DMS153 treated with DMSO at 0.1 percent for 48 hours (cell line): ENCODE measurements at regions not wholly inside any gene's neighbourhood (a gene's known extent, or its start where the extent isn't known, plus 50 kb on each side); places are given as distances from the start of the nearest gene placed in this dataset.

ENCODE experiments used
- DNase-seq: peaks from one replicate; lab custom pipeline; 2025; ENCODE audit not compliant: unreplicated experiment; lab: John Stamatoyannopoulos, UW

DNA sequence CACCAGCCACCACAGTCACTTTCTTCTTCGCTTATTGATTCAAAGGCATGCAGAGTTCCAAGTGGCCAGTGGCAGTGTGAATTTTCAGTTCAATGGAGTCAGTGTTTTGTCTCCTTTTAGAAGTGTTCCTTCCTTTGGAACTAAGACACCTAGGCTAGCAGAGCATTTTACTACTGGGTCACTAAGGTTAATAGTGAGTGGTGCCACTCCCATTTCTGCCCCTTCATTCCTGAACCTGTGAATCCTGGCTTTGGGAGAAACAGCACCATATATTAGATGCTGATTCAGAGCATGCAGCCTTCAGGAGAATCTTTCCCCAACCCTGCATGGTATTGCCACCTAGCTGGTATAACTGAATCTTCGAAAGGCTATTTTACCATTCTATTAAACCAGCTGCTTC lies 312.7 kb downstream of the HRH4 start:
- DNase-seq = no peak

DNA sequence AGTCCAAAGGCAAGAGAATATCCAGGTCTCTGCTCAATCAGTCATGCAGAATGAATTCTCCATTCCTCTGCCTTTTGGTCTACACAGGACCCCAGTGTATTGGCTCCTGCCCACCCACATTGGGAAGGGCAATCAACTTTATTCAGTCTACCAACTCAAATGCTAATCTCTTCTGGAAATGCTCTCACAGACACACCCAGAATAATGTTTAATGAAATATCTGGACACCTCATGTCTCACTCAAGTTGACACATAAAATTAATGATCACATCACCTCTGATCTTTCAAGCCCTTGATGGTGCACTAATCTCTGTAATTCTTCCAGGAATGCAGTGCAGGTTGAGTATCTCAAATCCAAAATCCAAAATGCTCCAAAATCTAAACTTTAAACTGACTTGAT lies 315.6 kb downstream of the HRH4 start:
- no peak for DNase-seq

DNA sequence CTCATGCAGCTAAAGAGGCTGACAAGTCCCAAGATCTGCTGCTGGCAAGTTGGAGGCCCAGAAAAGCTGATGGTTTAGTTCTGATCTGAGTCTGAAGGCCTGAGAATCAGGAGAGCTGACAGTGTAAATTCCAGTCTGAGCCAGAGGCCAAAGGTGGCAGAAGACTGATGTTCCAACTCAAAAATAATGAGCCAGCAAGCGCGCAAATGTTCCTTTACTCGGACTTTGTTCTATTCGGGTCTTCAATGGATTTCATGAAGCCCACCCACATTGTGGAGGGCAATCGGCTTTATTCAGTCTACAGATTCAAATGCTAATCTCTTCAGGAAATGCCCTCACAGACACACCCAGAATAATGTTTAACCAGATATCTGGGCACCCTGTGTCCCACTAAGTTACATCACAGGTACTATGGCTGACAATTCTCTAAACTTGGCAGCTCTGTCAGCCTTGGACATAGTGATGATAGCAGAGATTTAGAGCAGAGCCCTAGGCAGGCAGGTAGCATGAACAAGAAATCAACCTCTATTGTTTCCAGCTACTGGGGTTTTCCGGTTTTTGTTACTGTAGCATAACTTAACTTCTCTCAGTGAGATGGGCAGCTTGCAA lies 318.5 kb downstream of the HRH4 start:
- DNase-seq = no peak

DNA sequence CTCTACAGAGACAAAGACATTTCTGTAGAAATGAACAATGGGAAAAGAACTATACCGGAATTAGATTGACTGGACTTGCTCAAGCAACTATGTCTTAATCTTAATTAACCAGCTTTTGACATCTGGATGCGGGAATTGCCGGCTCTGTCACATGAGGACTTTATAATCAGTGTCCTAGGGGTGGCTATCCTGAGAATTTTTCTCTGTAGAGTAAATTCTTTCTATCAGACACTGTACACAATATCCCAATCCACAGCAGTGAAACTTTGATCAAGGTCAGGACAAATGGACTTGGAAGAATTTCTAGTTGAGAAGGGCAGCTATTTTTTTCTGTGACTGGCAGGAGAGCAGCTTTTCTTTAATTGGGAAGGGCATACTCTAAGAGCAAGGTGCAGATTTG lies 322.1 kb downstream of the HRH4 start:
- DNase-seq = no peak

DNA sequence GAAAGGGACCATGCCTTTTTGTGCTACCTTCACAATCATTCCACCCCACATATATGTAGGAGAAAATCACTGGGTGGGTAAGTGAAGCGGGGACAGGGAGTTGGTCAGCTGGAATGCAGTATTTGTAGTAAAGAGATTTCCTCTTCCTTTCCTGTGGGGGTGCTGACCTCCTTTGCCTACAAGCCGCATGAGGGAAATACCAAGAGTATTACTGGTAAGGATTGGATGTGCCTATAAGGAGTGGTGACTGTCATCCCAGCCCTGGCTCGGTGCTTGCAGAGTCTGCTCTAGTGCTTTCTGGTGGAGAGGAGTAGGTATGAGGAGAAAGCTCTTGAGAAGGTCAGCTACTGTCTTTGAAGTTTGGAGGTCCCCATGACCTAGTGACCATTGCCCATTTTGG lies 324.6 kb downstream of the HRH4 start:
- no peak for DNase-seq

DNA sequence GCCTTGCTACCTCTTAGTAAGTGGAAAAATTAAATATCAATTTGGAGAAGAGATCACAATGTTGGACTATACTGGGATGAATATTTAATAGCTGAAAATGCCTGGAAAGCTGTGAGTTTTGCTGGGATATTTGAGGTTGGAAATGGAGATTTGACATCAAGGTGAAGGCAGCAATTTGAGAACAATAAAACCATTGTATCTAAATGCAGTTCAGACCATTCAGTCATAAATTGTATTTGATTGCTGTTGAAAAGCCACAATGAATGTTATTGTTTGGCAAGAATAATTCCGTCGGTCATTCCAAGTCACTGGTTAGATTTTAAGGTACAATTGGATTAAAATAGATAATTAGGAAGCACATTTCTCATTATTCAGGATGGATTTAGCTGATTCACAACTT lies 325.6 kb downstream of the HRH4 start:
- DNase-seq = no peak

DNA sequence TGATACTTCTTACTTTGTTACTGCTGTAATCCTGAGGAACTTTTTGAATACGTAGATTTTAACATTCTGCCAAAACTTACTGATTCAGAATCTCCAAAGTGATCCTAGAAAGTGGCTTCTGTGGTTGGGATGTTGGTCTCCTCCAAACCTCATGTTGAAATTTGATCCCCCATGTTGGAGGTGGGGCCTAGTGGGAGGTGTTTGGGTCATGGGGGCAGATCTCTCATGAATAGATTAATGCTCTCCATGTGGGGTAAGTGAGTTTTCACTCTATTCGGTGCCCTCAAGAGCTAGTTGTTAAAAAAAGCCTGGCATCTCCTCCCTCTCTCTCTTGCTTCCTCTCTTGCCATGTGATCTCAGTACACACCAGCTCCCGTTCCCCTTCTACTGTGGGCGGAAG lies 329.9 kb downstream of the HRH4 start:
- DNase-seq = no peak

DNA sequence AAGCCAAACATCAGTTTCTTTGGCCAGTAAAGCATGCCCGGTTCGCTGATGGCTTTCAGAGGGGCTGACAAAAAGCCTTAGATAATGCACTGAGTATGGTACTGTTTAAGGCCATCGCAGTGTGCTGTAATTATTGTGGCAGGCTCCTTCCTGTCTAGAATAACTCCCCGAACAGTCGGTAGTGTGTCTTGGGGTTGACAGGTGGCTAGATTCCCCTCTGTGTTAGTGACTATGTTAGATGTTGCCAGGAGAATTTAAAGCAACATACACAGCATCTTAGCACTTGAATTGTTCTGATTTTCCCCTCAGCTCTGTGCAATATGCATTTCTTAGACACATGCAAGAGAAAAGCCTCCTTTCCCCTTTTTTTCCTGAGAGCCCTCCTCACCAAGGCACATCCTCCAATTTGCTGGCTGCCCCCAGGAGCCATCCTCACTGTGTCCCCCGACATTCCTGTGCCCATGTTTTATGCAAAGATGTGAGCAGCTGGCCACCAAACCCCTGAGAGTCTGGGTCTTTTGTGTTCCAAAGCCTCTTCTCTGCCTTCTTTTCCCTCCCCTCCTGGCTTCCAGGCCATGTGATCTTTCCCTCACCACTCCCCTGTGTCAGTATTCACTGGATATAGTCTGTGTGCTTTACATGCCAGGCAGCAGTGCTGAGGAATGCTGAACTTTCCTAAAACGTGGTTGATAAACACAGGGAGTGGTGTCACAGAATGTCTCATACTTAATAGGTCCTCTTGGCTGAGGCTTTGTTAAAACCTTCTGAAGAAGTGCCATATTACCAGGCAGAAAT lies 331.5 kb downstream of the HRH4 start:
- no peak for DNase-seq

DNA sequence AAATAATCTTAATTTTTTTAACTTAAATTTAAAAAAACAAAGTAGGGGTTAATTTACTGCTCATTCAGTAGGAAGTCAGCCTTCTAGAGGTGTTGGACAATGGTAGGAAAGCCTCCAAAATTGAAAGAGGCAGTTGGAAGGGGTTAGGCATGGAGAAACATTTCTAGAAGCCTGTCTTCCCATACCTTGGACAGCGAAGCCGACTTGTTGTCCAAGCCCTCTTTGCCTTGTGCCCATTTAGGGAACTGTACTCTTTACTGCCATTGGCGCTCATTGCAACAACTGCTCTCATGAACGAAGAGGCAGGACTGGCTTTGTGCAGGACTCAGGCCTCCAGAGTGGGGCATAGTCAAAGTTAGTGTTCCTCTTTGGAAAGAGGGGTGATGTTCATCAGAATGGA lies 333.3 kb downstream of the HRH4 start:
- no peak for DNase-seq

DNA sequence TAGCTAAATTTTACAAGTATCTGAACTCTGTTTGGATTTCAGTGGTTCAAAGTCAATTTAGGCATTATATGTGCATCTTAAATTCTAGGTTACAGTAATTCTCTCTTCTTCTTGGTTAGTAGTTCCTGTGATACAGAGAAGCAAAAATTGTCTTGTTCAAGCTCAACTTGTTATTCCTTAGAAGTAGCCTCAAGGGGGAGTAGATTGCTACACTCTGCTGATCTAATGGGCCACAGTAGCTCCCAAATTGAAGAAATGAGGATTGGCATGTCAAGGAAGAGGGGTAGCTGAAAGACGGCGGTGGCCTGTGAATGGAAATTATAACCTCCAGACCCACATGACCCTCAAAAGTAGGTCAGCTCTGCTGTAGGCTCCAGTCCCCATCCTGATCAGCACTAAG lies 334.7 kb downstream of the HRH4 start:
- no peak for DNase-seq

DNA sequence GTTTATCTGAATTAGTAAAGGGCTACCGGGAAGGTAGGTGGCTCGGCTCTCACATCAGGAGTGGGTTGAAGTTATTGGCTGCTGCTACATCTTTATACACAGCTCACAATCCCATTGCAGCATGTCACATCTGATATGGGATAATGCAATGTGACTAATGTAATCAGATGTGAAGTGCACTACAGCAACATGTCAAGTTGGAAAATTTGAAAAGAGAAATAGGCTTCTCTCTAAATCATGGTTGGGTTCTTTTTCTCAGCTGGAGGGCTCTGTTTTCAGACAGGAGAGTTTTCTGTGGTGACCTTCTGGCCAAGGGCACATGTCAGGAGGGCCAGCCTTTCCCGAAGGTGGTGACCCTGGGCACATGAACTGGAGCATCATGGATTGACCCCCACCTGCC lies 337.5 kb downstream of the HRH4 start:
- DNase-seq = no peak

DNA sequence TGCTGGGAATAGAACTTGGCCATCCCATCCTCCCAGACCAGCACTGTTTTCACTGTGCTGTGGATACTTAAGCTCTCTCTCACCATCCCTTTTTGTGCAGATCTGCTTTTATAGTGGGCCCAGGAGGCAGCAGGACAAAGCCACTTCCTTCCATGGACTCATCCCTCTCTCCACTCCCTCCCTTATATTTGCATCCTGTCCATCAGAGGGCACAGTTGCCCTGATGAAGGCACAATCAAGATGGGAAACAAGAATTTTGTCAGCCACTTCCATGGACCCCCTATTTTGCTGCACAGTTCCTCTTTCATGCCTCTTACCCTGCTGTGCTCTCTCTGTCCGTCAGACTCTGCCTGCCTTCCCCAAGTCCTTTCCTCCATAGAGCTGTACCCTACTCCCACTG lies 338.7 kb downstream of the HRH4 start:
- DNase-seq = no peak

DNA sequence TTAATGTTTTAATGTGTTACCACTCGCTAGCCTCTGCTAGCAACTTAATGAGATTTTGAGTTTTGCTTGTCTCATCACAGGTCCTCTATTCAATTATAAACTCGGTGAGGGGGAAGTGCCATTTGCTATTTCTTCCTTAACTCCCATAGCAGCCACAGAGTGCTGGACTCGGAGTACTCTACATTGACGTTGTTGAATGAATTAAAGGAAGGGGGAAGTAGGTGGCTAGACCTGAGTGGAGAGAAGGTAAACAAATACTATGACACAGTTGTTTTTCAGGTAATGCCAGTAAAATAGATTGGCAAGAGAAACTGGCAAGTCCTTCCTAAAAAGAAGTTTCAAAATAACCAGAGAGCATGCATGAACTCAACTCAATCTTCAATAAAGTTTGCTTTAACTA lies 339.3 kb downstream of the HRH4 start:
- no peak for DNase-seq

DNA sequence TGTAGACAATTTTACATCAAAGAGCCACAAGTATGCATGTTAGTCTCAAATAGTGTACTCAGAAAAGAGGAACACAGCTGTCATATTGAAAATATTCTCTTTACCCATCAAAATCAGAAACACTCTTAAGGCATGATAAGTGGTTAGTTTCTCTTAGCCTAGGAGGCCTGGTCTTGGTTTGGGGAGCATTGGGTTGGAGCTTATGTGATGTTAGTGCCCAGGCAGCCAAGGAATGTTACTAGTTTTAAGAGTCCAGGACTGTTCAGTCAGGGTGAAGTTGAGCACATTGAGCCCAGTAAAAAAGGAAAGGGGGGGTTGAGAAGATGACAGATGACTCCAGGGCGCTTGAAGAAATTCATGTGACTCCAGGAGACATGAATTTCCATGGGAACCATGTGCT lies 340.6 kb downstream of the HRH4 start:
- DNase-seq = no peak

DNA sequence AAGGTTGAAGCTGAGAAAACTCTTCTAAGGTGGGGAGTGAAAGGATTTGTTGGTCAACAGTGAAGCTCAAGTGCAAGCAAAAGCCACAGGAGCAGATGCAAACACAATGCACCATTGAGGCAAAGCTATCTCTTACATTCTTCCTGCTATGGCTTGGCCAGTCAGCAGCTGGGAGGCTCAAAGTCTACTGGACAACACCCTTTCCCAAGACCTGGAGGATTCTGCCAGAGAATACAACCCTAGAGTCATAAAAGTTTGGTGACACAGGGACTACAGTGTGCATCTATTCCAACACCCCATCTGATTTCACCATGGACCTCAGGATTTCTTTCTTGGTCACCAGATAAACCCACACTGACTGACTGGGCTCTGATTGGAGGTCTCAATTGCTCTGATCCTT lies 342.0 kb downstream of the HRH4 start:
- DNase-seq = no peak

DNA sequence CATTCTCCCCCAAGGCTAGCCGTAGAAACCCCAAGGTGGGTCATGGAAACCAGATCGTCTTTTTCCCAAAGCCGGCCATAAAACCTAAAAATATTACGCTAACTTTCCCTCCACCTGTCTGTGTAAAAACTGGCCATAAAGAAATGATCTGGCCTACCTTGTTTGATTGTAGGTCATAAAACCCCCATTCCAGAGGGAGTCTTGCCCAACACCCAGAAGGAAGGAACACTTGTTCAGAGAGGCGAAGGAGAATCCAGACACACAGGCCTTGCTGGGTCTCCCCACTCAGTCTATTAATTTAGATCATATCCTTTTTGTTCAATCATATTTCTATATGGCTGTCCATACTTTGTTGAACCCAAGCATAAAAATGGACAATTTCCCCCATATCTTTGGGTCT lies 344.7 kb downstream of the HRH4 start:
- no peak for DNase-seq

DNA sequence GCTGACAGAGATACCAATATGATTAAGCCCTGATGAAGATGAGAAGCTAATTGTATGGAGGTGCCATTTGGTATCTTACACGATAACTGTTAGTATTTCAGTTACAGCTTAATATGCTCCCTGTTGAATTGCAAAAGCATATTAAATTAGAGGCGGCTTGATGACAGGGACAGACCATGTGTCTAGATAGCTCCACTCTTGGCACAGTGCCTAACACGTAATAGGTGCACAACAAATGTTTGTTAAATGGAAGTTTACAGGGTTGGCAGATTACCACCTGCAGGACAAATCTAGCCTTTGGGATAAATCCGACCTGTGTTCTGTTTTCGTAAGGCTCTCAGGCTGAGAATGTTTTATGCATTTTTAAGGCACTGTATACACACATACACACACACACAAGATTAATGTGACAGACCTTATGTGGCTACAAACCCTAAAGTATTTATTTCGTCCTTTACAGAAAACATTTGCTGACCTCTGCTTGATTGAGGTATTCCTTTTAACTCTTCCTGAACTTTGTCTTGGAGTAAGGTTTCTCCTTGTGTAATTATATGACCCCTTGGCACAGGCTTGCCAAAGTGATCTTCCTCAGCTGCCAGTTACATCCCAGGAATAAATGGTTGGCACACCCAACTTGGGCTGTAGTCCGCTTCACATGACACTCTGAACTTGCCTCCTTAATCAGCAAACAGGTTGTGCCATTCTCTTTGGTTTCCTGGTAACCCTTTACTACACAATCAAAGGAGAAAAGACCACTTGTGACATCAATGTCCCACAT lies 348.9 kb downstream of the HRH4 start:
- DNase-seq = no peak

DNA sequence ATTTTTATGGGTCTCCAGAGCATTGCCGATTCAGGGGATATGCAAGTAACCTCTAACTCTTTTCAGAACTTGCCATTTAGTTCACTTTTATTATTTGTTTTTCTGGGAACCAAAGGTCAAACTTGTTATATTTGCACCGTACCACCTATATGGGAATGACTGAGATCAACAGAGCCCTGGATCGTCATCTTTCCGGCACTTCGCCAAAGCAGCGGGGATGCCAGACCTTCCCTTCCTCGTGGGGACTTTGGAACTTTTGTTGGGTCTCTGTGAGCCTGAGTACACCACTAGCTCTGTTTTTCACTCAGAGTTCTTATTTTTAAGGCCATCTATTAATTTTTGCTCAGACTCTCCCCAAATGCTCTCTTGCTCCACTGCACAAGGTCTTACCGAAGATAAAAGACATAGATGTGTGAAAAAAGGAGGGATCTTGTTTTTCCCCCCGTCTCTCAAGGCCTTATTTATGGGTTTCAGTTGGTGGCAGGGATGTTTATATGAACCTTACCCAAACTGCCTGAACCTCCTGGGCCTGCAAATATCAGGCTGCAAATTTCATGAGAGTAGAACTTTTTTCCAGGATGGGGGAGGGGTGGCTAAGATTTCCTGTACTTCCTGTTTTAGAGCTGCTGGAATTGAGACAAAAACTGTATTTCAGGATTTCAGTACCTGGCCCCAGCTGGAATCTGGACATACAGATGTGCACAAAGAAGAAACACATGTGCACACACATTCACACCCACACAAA lies 350.3 kb downstream of the HRH4 start:
- no peak for DNase-seq

DNA sequence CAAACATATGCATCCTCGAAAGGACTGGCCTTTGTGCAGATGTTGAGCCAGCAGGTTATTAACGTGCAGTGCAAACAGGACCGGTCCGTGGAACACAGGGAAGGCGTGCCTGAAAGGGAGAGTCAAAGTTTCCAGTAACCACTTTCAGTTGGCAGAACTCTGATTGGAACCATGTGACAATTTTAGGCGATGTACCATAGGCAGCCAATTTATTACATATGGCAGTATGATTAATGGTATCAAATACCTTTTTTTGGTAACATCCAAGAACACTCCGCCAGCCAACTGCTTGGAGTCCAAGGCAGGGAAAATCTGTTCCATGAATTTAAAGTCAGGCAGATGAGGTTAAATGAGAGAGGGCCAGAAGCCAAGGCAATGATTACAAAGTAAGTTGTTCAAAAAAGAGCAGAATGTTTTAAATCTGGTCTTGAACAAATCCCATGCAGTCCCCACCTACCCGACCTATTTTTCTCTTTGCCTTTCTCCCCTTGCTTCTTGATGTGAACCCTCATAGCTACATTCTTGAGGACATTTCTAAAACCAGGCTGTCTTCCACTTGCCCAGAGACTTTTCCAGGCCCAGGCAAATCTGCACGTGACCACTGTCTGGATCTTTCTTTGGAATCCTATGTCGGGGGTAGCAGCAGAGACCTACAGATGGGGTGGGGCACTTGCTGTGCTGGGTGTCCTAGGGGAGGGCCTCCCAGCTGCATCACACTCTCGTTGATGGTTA lies 351.7 kb downstream of the HRH4 start:
- no peak for DNase-seq

DNA sequence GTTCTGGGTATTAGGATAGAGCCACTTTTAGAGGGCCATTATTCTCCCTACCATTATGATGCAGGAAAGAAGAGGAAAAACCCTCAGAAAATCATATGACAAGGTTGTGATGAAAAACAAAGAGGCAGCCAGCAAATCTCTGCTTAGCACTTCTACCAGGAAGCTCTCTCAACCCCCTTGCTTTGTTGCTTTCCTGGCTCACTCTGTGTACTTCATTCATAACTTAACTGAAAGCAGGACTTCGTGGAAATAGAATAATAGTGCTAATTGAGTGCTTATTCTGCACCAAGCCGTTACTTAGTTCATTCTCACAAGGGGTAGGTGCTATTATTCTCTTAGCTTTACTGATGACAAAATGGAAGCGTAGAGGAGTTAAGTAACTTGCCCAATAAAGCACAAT lies 354.1 kb downstream of the HRH4 start:
- no peak for DNase-seq

DNA sequence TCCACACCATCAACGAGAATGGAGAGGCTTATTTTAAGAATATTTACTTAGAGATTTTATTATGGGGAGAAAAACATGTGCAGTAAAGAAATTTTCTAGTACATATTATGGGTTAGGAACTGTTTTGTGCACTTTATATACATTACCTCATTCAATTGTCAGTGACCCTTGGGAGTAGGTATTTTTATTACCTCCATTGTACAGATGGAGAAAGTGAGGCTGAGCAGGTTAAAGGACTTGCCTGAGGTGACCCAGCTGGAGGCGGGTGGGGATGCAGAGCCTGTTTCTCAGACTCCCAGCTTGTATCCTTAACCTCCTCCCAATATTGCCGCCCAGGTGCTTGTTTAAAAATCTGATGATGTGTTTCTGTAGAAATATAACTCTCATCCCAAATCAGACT lies 356.7 kb downstream of the HRH4 start:
- DNase-seq = no peak
